ENCODE measurements at regions not wholly inside any gene's neighbourhood (a gene's known extent, or its start where the extent isn't known, plus 50 kb on each side); places are given as distances from the start of the nearest gene placed in this dataset.

GRCh38 chr7:24178811-24179570 is 105.0 kb upstream of the NPY start:
- in situ Hi-C loops (cut with HindIII; ENCODE audit: low sequenced_read_pairs): no loop called here

GRCh38 chr7:24191362-24191761 is 92.6 kb upstream of the NPY start:
- in situ Hi-C loops (cut with HindIII; ENCODE audit: low sequenced_read_pairs): no loop called here

GRCh38 chr7:24192053-24192452 is 91.9 kb upstream of the NPY start:
- in situ Hi-C loops (cut with HindIII; ENCODE audit: low sequenced_read_pairs): no loop called here

GRCh38 chr7:24192691-24193090 is 91.3 kb upstream of the NPY start:
- in situ Hi-C loops (cut with HindIII; ENCODE audit: low sequenced_read_pairs): no loop called here

- in situ Hi-C loops (cut with HindIII; ENCODE audit: low sequenced_read_pairs): no loop called here
Observed at GRCh38 chr7:24197852-24198251, 86.1 kb upstream of the NPY start.

GRCh38 chr7:24199978-24200377 is 84.0 kb upstream of the NPY start:
- in situ Hi-C loops (cut with HindIII; ENCODE audit: low sequenced_read_pairs): no loop called here

GRCh38 chr7:24200407-24200966 is 83.5 kb upstream of the NPY start:
- in situ Hi-C loops (cut with HindIII; ENCODE audit: low sequenced_read_pairs): no loop called here

- in situ Hi-C loops (cut with HindIII; ENCODE audit: low sequenced_read_pairs): no loop called here
Observed at GRCh38 chr7:24201226-24201625, 82.8 kb upstream of the NPY start.

GRCh38 chr7:24212073-24212472 is 71.9 kb upstream of the NPY start:
- in situ Hi-C loops (cut with HindIII; ENCODE audit: low sequenced_read_pairs): no loop called here

GRCh38 chr7:24213311-24213710 is 70.7 kb upstream of the NPY start:
- in situ Hi-C loops (cut with HindIII; ENCODE audit: low sequenced_read_pairs): no loop called here

- in situ Hi-C loops (cut with HindIII; ENCODE audit: low sequenced_read_pairs): no loop called here
Observed at GRCh38 chr7:24214670-24215069, 69.3 kb upstream of the NPY start.

GRCh38 chr7:24216576-24217125 is 67.3 kb upstream of the NPY start:
- in situ Hi-C loops (cut with HindIII; ENCODE audit: low sequenced_read_pairs): no loop called here

GRCh38 chr7:24221500-24221899 is 62.5 kb upstream of the NPY start:
- in situ Hi-C loops (cut with HindIII; ENCODE audit: low sequenced_read_pairs): no loop called here

GRCh38 chr7:24227068-24227467 is 56.9 kb upstream of the NPY start:
- in situ Hi-C loops (cut with HindIII; ENCODE audit: low sequenced_read_pairs): no loop called here

- in situ Hi-C loops (cut with HindIII; ENCODE audit: low sequenced_read_pairs): no loop called here
Observed at GRCh38 chr7:24227603-24228359, 56.2 kb upstream of the NPY start.

GRCh38 chr7:24229481-24230226 is 54.3 kb upstream of the NPY start:
- in situ Hi-C loops (cut with HindIII; ENCODE audit: low sequenced_read_pairs): no loop called here

- in situ Hi-C loops (cut with HindIII; ENCODE audit: low sequenced_read_pairs): no loop called here
Observed at GRCh38 chr7:24231493-24231892, 52.5 kb upstream of the NPY start.

- in situ Hi-C loops (cut with HindIII; ENCODE audit: low sequenced_read_pairs): no loop called here
Observed at GRCh38 chr7:24233386-24233785, 50.6 kb upstream of the NPY start.

All from endothelial cell of hepatic sinusoid (primary cell).